Activated CD8-positive, alpha-beta T cell treated with anti-CD3 and anti-CD28 coated beads for 36 hours (primary cell): ENCODE measurements at regions not wholly inside any gene's neighbourhood (a gene's known extent, or its start where the extent isn't known, plus 50 kb on each side); places are given as distances from the start of the nearest gene placed in this dataset.

Experiments used
- ATAC-seq: fragments of 200-7000 bp; cut with Tn5 transposase; one replicate; pipeline ENCODE4 v1.10.0; 2021; ENCODE audit warnings: mild to moderate bottlenecking, moderate library complexity
- CTCF ChIA-PET: fragments of 350-600 bp; sonication (Branson Sonifier 250); formaldehyde crosslinking; loops from one replicate; lab custom pipeline; 2021; ENCODE audit warnings: antibody characterized with exemption; lab: Charles Lee
- POLR2A ChIA-PET: fragments of 350-600 bp; sonication (Branson Sonifier 250); formaldehyde crosslinking; loops from one replicate; lab custom pipeline; 2021; ENCODE audit warnings: antibody characterized with exemption; lab: Charles Lee
- DNase-seq: peaks from one replicate; pipeline ENCODE4 v3.0.0-alpha.2; 2020
- H3K27ac Mint-ChIP-seq: one replicate; pipeline ENCODE4 v1.8.0; 2021; ENCODE audit warnings: mild to moderate bottlenecking, mixed read lengths
- H3K27me3 Mint-ChIP-seq: one replicate; pipeline ENCODE4 v1.8.0; 2021; ENCODE audit warnings: mixed read lengths
- H3K36me3 Mint-ChIP-seq: one replicate; pipeline ENCODE4 v1.8.0; 2021; ENCODE audit warnings: low read depth, mixed read lengths
- H3K4me1 Mint-ChIP-seq: one replicate; pipeline ENCODE4 v1.8.0; 2021; ENCODE audit warnings: low read depth, mixed read lengths
- H3K4me3 Mint-ChIP-seq: one replicate; pipeline ENCODE4 v1.8.0; 2021; ENCODE audit warnings: mild to moderate bottlenecking, moderate library complexity, mixed read lengths
- H3K9me3 Mint-ChIP-seq: one replicate; pipeline ENCODE4 v1.8.0; 2021; ENCODE audit warnings: mixed read lengths
- intact Hi-C: fragments of 100-400 bp; cut with micrococcal nuclease; formaldehyde crosslinking; loops from one replicate; pipeline ENCODE4 v1.10.0; 2022
- TF ChIP-seq, protein P1 (sequence below): fragments of 200-600 bp; IDR thresholded peaks from one replicate; pipeline ENCODE4 v1.8.0; 2022; ENCODE audit warnings: antibody characterized with exemption, mild to moderate bottlenecking

DNA sequence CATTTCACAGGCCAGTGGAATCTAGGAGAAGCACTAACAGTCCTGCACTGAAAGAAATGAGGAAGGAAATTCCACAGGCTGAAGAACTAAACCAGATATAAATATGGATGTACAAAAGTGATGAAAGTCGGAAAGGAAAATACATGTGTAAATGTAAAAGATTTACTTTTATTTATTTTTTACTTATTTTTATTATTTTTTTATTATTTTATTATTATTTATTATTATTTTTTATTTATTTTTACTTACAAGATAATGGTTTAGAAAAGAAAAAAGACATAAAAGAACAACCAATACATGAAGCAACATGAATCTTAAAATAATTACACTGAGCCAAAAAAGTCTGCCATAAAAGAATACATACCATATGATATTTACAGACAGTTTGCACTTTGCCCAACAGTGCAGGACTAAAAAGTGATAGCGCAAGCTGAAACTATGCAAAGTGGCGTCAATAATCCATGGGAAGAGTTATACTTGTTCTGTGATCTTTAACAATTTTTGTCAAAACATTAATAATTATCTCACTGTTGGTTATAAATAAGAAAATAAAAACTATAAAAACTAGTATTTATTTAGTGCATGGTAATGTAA is 317.8 kb upstream of the MKI67 start:
- no peaks in the 10 kb centered on the region for H3K4me1 Mint-ChIP-seq
- TF ChIP-seq, protein P1, sequence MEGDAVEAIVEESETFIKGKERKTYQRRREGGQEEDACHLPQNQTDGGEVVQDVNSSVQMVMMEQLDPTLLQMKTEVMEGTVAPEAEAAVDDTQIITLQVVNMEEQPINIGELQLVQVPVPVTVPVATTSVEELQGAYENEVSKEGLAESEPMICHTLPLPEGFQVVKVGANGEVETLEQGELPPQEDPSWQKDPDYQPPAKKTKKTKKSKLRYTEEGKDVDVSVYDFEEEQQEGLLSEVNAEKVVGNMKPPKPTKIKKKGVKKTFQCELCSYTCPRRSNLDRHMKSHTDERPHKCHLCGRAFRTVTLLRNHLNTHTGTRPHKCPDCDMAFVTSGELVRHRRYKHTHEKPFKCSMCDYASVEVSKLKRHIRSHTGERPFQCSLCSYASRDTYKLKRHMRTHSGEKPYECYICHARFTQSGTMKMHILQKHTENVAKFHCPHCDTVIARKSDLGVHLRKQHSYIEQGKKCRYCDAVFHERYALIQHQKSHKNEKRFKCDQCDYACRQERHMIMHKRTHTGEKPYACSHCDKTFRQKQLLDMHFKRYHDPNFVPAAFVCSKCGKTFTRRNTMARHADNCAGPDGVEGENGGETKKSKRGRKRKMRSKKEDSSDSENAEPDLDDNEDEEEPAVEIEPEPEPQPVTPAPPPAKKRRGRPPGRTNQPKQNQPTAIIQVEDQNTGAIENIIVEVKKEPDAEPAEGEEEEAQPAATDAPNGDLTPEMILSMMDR: no peak
- intact Hi-C loops: no loop called here
- no peak overlapping the region for H3K4me3 Mint-ChIP-seq
- no peaks in the 10 kb centered on the region for H3K27me3 Mint-ChIP-seq
- DNase-seq (no peak), ATAC-seq (no peak)
- no peaks in the 10 kb centered on the region for H3K9me3 Mint-ChIP-seq
- H3K36me3 Mint-ChIP-seq: no peaks in the 10 kb centered on the region
- ChIA-PET POLR2A (no interaction called here), CTCF (no interaction called here)
- H3K27ac Mint-ChIP-seq: no peak overlapping the region

DNA sequence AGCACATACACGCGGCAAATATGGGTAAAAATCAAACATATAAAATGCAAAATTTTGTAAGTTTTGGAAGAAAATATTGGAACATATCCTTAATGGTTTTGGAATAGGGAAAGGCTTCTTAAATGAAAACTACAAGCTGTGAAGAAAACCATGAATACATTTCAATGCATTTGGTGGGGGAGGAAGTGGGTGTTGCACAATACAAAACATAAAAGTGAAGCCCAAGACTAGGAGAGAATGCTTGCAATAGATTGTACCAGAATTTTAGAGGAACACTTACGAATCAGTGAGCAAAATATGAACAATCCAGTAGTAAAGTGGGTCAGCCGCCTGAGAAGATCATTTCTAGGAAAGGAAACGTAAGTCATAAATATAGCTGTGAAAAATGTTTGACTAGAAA is 322.6 kb upstream of the MKI67 start:
- DNase-seq (no peak), ATAC-seq (no peak)
- Mint-ChIP-seq H3K4me3 (no peak overlapping the region), H3K4me1 (no peaks in the 10 kb centered on the region), H3K9me3 (no peaks in the 10 kb centered on the region), H3K27me3 (no peaks in the 10 kb centered on the region), H3K36me3 (no peaks in the 10 kb centered on the region), H3K27ac (no peak overlapping the region)
- TF ChIP-seq, protein P1: no peak
- intact Hi-C loops: no loop called here
- ChIA-PET POLR2A (no interaction called here), CTCF (no interaction called here)

DNA sequence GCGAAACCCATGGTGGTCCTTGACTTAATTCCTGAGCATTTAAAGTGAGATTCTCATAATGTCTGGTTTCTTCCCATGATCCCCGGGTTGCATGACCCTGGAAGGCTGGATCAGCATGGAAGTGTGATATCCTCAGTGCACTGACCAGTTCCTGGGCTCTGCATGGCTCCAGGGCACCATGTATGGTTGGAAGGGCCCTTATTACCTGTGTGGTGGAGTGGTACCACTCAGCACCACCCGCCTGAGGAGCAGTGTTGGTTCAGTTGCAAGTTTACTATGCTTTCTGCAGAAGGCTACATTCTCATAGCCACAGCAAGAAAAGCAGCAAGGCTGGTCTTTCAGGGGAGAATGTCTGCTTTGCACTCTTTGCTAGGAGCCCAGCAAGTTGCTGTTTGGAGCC is 325.7 kb upstream of the MKI67 start:
- no peak for ATAC-seq
- TF ChIP-seq, protein P1: no peak
- Mint-ChIP-seq H3K27me3 (no peaks in the 10 kb centered on the region), H3K27ac (no peak overlapping the region), H3K9me3 (no peaks in the 10 kb centered on the region), H3K4me1 (no peaks in the 10 kb centered on the region), H3K36me3 (no peaks in the 10 kb centered on the region), H3K4me3 (no peak overlapping the region)
- ChIA-PET POLR2A (no interaction called here), CTCF (interaction anchor here (0.6 kb wide), 1 partner anchor 92 kb away, joined by 3 read pairs; no protein-coding TSS in a partner anchor)
- no peak for DNase-seq
- intact Hi-C loops: no loop called here

DNA sequence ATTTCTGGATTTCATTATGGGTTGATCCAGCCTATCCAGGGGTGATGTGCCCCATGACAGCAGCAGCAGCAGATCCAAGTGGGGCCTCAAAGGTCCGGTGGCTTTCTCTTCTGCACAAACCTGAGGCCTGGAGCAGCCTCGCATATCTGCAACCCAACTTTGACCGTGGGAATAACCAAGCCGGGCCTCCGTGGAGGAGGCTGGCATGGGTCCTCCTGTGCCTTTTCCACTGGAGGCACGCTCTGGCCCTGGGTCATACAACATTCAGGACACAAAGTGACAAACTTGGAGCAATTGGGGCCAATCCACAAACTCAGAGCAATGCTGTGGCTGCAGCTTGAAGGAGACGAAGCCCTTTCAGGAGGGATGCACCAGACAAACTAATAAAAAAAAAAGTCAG is 330.0 kb upstream of the MKI67 start:
- intact Hi-C loops: no loop called here

DNA sequence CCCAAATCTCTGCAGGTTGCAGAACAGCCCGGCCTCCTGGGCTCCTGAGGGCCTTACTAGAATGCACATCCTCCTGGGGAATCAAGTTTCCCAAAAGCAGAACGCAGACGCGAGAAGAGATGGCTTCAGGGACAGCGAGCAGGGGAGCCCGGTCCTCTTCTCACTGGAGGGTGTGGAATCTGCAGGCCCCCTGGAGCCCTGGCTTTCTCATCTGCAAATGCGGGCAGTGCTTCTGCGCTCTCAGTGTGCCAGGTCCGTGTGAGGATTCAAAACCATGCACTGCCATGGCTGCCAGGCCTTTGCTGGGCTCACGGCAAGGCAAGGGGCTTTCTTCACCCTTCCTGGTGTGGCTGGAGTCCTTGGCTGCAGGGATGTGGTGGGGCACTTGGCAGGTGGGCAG is 330.9 kb upstream of the MKI67 start:
- POLR2A ChIA-PET: no interaction called here
- CTCF ChIA-PET: no interaction called here
- H3K4me3 Mint-ChIP-seq: no peak overlapping the region
- H3K36me3 Mint-ChIP-seq: no peaks in the 10 kb centered on the region
- H3K27ac Mint-ChIP-seq: no peak overlapping the region
- ATAC-seq: no peak
- no peaks in the 10 kb centered on the region for H3K9me3 Mint-ChIP-seq
- intact Hi-C loops: no loop called here
- H3K4me1 Mint-ChIP-seq: no peaks in the 10 kb centered on the region
- TF ChIP-seq, protein P1: no peak
- DNase-seq: no peak
- H3K27me3 Mint-ChIP-seq: no peaks in the 10 kb centered on the region

More for the DNA sequence above, 330.0 kb upstream of the MKI67 start:
- ChIA-PET POLR2A (no interaction called here), CTCF (no interaction called here)
- ATAC-seq (no peak), DNase-seq (no peak)
- Mint-ChIP-seq H3K4me3 (no peak overlapping the region), H3K36me3 (no peaks in the 10 kb centered on the region), H3K9me3 (no peaks in the 10 kb centered on the region), H3K27ac (no peak overlapping the region), H3K4me1 (no peaks in the 10 kb centered on the region), H3K27me3 (no peaks in the 10 kb centered on the region)
- TF ChIP-seq, protein P1: no peak
